ENCODE measurements at regions not wholly inside any gene's neighbourhood (a gene's known extent, or its start where the extent isn't known, plus 50 kb on each side); places are given as distances from the start of the nearest gene placed in this dataset.
"Not testable (repeated sequence)": the region's sequence is repeated elsewhere in the genome, so short reads cannot be mapped to it uniquely, and the experiment has no call there.

- no peak for DNase-seq (ENCODE audit: low read depth in 4 of 4, low spot score in 2 of 4)
Observed at GRCh38 chr2:149686136-149687051, 98.8 kb upstream of the MMADHC start.

GRCh38 chr2:149685401-149685800 lies 97.8 kb upstream of the MMADHC start:
- DNase-seq (ENCODE audit: low read depth in 4 of 4, low spot score in 2 of 4) = not testable (repeated sequence)

GRCh38 chr2:149679286-149679685 lies 91.7 kb upstream of the MMADHC start:
- DNase-seq (ENCODE audit: low read depth in 4 of 4, low spot score in 2 of 4) = no peak

- no peak for DNase-seq (ENCODE audit: low read depth in 4 of 4, low spot score in 2 of 4)
Observed at GRCh38 chr2:149677416-149677815, 89.8 kb upstream of the MMADHC start.

- no peak for DNase-seq (ENCODE audit: low read depth in 4 of 4, low spot score in 2 of 4)
Observed at GRCh38 chr2:149670086-149670485, 82.5 kb upstream of the MMADHC start.

- DNase-seq (ENCODE audit: low read depth in 4 of 4, low spot score in 2 of 4) = no peak
Observed at GRCh38 chr2:149666809-149667320, 79.3 kb upstream of the MMADHC start.

- no peak for DNase-seq (ENCODE audit: low read depth in 4 of 4, low spot score in 2 of 4)
Observed at GRCh38 chr2:149664896-149665295, 77.3 kb upstream of the MMADHC start.

GRCh38 chr2:149662556-149662955 lies 75.0 kb upstream of the MMADHC start:
- no peak for DNase-seq (ENCODE audit: low read depth in 4 of 4, low spot score in 2 of 4)

GRCh38 chr2:149661844-149662243 lies 74.3 kb upstream of the MMADHC start:
- no peak for DNase-seq (ENCODE audit: low read depth in 4 of 4, low spot score in 2 of 4)

GRCh38 chr2:149658553-149658952 lies 71.0 kb upstream of the MMADHC start:
- DNase-seq (ENCODE audit: low read depth in 4 of 4, low spot score in 2 of 4) = no peak

GRCh38 chr2:149657401-149658040 lies 69.9 kb upstream of the MMADHC start:
- DNase-seq (ENCODE audit: low read depth in 4 of 4, low spot score in 2 of 4) = no peak

- DNase-seq (ENCODE audit: low read depth in 4 of 4, low spot score in 2 of 4) = no peak
Observed at GRCh38 chr2:149656996-149657395, 69.4 kb upstream of the MMADHC start.

GRCh38 chr2:149653831-149654445 lies 66.4 kb upstream of the MMADHC start:
- DNase-seq (ENCODE audit: low read depth in 4 of 4, low spot score in 2 of 4) = no peak

GRCh38 chr2:149652926-149653325 lies 65.4 kb upstream of the MMADHC start:
- DNase-seq (ENCODE audit: low read depth in 4 of 4, low spot score in 2 of 4) = no peak

- no peak for DNase-seq (ENCODE audit: low read depth in 4 of 4, low spot score in 2 of 4)
Observed at GRCh38 chr2:149652526-149652925, 65.0 kb upstream of the MMADHC start.

GRCh38 chr2:149651229-149651628 lies 63.7 kb upstream of the MMADHC start:
- DNase-seq (ENCODE audit: low read depth in 4 of 4, low spot score in 2 of 4) = no peak

- DNase-seq (ENCODE audit: low read depth in 4 of 4, low spot score in 2 of 4) = no peak
Observed at GRCh38 chr2:149650006-149650405, 62.4 kb upstream of the MMADHC start.

- DNase-seq (ENCODE audit: low read depth in 4 of 4, low spot score in 2 of 4) = no peak
Observed at GRCh38 chr2:149648282-149649030, 60.9 kb upstream of the MMADHC start.

GRCh38 chr2:149645391-149645790 lies 57.8 kb upstream of the MMADHC start:
- peak in 1 of 4 donors; percentile 25 for DNase-seq (ENCODE audit: low read depth in 4 of 4, low spot score in 2 of 4)
